PC-9 (cell line): ENCODE measurements at regions not wholly inside any gene's neighbourhood (a gene's known extent, or its start where the extent isn't known, plus 50 kb on each side); places are given as distances from the start of the nearest gene placed in this dataset.

Experiments used
- BruUV-seq: library from RNA; stranded (reverse); fragments of 400-500 nt; replicated peaks from 2 replicates; lab custom pipeline; 2021; lab: Mats Ljungman, UMichigan
- CTCF ChIA-PET: fragments of 300-600 bp; sonication (Branson Sonifier 250); formaldehyde crosslinking; loops from one replicate; lab custom pipeline; 2022; ENCODE audit warnings: antibody characterized with exemption; lab: Charles Lee
- POLR2A ChIA-PET: fragments of 300-600 bp; sonication (Branson Sonifier 250); formaldehyde crosslinking; loops from one replicate; lab custom pipeline; 2022; ENCODE audit warnings: antibody characterized with exemption; ENCODE audit not compliant: unreplicated experiment; lab: Charles Lee
- DNase-seq, 2 experiments: peaks; one replicate each; pipeline versions ENCODE4 v3.0.0 to v3.0.0-alpha.2; 2015 to 2022; ENCODE audit warnings: mixed read lengths in 1 of 2
- H2AFZ ChIP-seq: fragments of 200-600 bp; sonication (generic); 2 replicates; pipeline ENCODE4 v1.8.1; 2017; ENCODE audit warnings: antibody characterized with exemption
- H3F3A ChIP-seq: fragments of 200-600 bp; sonication (generic); 2 replicates; pipeline ENCODE4 v1.8.1; 2017; ENCODE audit warnings: antibody characterized with exemption, mild to moderate bottlenecking, low read depth; ENCODE audit not compliant: insufficient read depth
- H3K27ac ChIP-seq: fragments of 200-600 bp; sonication (generic); 2 replicates; pipeline ENCODE4 v1.6.1; 2016; ENCODE audit warnings: mixed run types
- H3K27me3 ChIP-seq: fragments of 200-600 bp; sonication (generic); 2 replicates; pipeline ENCODE4 v1.6.1; 2016; ENCODE audit warnings: low read depth, mixed run types; ENCODE audit not compliant: insufficient read depth
- H3K36me3 ChIP-seq: fragments of 200-600 bp; sonication (generic); 2 replicates; pipeline ENCODE4 v1.6.1; 2016; ENCODE audit warnings: low read depth, mixed run types
- H3K4me1 ChIP-seq: fragments of 200-600 bp; sonication (generic); replicated peaks from 2 replicates; pipeline ENCODE4 v1.6.1; 2016; ENCODE audit warnings: mixed run types; ENCODE audit not compliant: insufficient read depth
- H3K4me2 ChIP-seq: fragments of 200-600 bp; sonication (generic); 2 replicates; pipeline ENCODE4 v1.6.1; 2017; ENCODE audit warnings: mixed run types
- H3K4me3 ChIP-seq: fragments of 200-600 bp; sonication (generic); 2 replicates; pipeline ENCODE4 v1.6.1; 2016; ENCODE audit warnings: mixed run types
- H3K79me2 ChIP-seq: fragments of 200-600 bp; sonication (generic); 2 replicates; pipeline ENCODE4 v1.6.1; 2017; ENCODE audit warnings: low read depth, mixed run types
- H3K9me2 ChIP-seq: fragments of 200-600 bp; sonication (generic); 2 replicates; pipeline ENCODE4 v1.8.1; 2017; ENCODE audit warnings: mild to moderate bottlenecking; ENCODE audit not compliant: insufficient read depth
- H3K9me3 ChIP-seq: fragments of 200-600 bp; sonication (generic); 2 replicates; pipeline ENCODE4 v1.8.1; 2016; ENCODE audit warnings: low read depth; ENCODE audit not compliant: insufficient read depth
- H4K20me1 ChIP-seq: fragments of 200-600 bp; sonication (generic); 2 replicates; pipeline ENCODE4 v1.8.1; 2017; ENCODE audit not compliant: insufficient read depth
- EZH2 ChIP-seq: fragments of 200-600 bp; sonication (generic); IDR thresholded peaks from 2 replicates; pipeline ENCODE4 v1.8.0; 2017; ENCODE audit warnings: antibody characterized with exemption, low read depth
- intact Hi-C: fragments of 100-400 bp; cut with micrococcal nuclease; formaldehyde crosslinking; loops from one replicate; pipeline ENCODE4 v1.10.0; 2022; ENCODE audit not compliant: unreplicated experiment
- TF ChIP-seq, protein P1 (sequence below): fragments of 200-600 bp; sonication (generic); conservative IDR thresholded peaks from 2 replicates; pipeline ENCODE4 v1.6.1; 2017; ENCODE audit warnings: mixed run types, antibody characterized with exemption, mild to moderate bottlenecking, moderate library complexity

DNA sequence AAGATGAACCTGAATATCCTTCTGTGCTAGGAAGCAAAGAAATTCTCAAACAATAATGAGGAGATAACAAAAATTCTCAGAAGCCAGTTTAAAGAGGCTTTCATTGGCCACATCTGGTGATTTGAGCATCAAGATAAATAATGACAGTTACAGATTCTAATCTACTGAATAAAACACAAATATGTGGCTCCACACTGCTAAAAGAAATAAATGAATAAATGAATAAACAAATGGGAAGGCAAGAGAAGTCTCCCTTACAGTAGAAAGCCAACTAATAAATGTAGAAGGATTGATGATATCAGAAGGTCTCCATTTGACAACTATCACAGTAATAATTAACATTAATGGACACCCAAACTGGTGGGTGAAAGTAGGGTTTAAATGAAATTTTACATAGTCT, 54.6 kb upstream of the ADAM23 start:
- no peaks in the 10 kb centered on the region for H4K20me1 ChIP-seq
- TF ChIP-seq, protein P1, sequence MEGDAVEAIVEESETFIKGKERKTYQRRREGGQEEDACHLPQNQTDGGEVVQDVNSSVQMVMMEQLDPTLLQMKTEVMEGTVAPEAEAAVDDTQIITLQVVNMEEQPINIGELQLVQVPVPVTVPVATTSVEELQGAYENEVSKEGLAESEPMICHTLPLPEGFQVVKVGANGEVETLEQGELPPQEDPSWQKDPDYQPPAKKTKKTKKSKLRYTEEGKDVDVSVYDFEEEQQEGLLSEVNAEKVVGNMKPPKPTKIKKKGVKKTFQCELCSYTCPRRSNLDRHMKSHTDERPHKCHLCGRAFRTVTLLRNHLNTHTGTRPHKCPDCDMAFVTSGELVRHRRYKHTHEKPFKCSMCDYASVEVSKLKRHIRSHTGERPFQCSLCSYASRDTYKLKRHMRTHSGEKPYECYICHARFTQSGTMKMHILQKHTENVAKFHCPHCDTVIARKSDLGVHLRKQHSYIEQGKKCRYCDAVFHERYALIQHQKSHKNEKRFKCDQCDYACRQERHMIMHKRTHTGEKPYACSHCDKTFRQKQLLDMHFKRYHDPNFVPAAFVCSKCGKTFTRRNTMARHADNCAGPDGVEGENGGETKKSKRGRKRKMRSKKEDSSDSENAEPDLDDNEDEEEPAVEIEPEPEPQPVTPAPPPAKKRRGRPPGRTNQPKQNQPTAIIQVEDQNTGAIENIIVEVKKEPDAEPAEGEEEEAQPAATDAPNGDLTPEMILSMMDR = no peak
- TF ChIP-seq EZH2 = no peak
- BruUV-seq = no TSS peak
- no peak overlapping the region for H3K4me3 ChIP-seq
- H3K9me2 ChIP-seq = no peaks in the 10 kb centered on the region
- ChIA-PET CTCF (no interaction called here), POLR2A (no interaction called here)
- no peak overlapping the region for H2AFZ ChIP-seq
- H3K27me3 ChIP-seq = no peaks in the 10 kb centered on the region
- intact Hi-C loops = no loop called here
- no peaks in the 10 kb centered on the region for H3K36me3 ChIP-seq
- H3K27ac ChIP-seq = no peak overlapping the region
- H3K79me2 ChIP-seq = no peaks in the 10 kb centered on the region
- H3K9me3 ChIP-seq = no peaks in the 10 kb centered on the region; the same call in 1 of the 2 replicates
- no peak for DNase-seq
- no peaks in the 10 kb centered on the region for H3K4me1 ChIP-seq
- no peaks in the 10 kb centered on the region for H3F3A ChIP-seq
- H3K4me2 ChIP-seq = no peak overlapping the region

DNA sequence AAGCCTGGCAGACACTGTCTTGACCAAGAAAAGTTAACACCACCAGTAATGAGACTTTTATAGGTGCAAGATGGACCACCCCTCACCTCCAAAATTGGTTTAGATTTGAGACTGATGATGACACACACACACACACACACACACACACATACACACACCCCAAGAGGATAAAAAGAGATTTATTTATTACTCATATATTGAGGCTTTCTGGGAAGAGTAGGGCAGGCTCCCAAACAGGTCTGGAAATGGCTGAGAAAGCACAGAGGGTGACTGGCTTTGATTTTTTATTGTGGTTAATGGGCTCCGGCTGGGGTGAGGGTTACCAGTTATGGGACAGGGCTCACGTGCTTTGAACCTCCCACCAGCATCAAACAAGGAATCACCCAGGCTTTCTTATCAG, 54.2 kb upstream of the ADAM23 start:
- BruUV-seq = no TSS peak
- CTCF ChIA-PET = no interaction called here
- no peaks in the 10 kb centered on the region for H3F3A ChIP-seq
- no peaks in the 10 kb centered on the region; the same call in 1 of the 2 replicates for H3K9me3 ChIP-seq
- intact Hi-C loops = no loop called here
- no peaks in the 10 kb centered on the region for H3K4me1 ChIP-seq
- H3K36me3 ChIP-seq = no peaks in the 10 kb centered on the region
- H2AFZ ChIP-seq = no peak overlapping the region
- no peaks in the 10 kb centered on the region for H4K20me1 ChIP-seq
- no peak overlapping the region for H3K27ac ChIP-seq
- no peak overlapping the region for H3K4me3 ChIP-seq
- no peaks in the 10 kb centered on the region for H3K27me3 ChIP-seq
- H3K4me2 ChIP-seq = no peak overlapping the region
- TF ChIP-seq EZH2 = no peak
- TF ChIP-seq, protein P1 = no peak
- no peaks in the 10 kb centered on the region for H3K9me2 ChIP-seq
- H3K79me2 ChIP-seq = no peaks in the 10 kb centered on the region
- no peak for DNase-seq
- POLR2A ChIA-PET = no interaction called here

DNA sequence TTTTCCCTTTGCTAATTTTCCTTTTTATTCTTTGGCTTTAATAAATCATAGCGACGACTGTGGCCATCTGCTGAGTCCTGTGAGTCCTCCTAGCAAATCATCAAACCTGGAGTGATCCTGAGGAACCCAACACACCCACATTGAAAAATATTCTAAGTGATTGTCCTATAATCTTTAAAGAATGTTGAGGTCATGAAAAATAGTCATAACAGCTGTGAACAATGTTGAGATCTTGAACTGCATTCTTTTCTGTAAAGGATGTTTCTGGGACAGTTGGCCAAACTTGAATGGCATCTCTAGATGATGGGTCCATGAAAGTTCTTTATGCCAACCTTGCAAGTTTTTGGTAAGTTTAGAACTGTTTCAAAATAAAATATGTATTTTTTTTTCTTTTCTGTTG, 53.2 kb upstream of the ADAM23 start:
- ChIA-PET POLR2A (no interaction called here), CTCF (interaction anchor here (0.7 kb wide), 1 partner anchor 215 kb away, joined by 3 read pairs; no protein-coding TSS in a partner anchor)
- Histone ChIP-seq H3K27ac (no peak overlapping the region), H3F3A (no peaks in the 10 kb centered on the region), H4K20me1 (no peaks in the 10 kb centered on the region), H3K27me3 (no peaks in the 10 kb centered on the region), H3K4me2 (no peak overlapping the region), H3K79me2 (no peaks in the 10 kb centered on the region), H2AFZ (no peak overlapping the region), H3K4me3 (no peak overlapping the region), H3K9me2 (no peaks in the 10 kb centered on the region), H3K4me1 (no peaks in the 10 kb centered on the region), H3K9me3 (no peaks in the 10 kb centered on the region; the same call in 1 of the 2 replicates), H3K36me3 (no peaks in the 10 kb centered on the region)
- intact Hi-C loops = no loop called here
- TF ChIP-seq EZH2 = no peak
- TF ChIP-seq, protein P1 = no peak
- BruUV-seq = no TSS peak
- DNase-seq = no peak
